Hematopoietic multipotent progenitor cell treated with erythropoietin and hydrocortisone succinate and interleukin-3 and kit ligand, for 17 days (in vitro differentiated cells): ENCODE measurements at regions not wholly inside any gene's neighbourhood (a gene's known extent, or its start where the extent isn't known, plus 50 kb on each side); places are given as distances from the start of the nearest gene placed in this dataset.

Experiments used
- DNase-seq: peaks from one replicate; pipeline ENCODE4 v3.0.0-alpha.2; 2015; ENCODE audit warnings: low spot score

- no peak for DNase-seq
Measured at GRCh38 chr2:151032741-151033191, 228.9 kb downstream of the RBM43 start.

GRCh38 chr2:151030663-151031230 is 230.9 kb downstream of the RBM43 start:
- DNase-seq: no peak

GRCh38 chr2:151029406-151030157 is 232.1 kb downstream of the RBM43 start:
- no peak for DNase-seq

- DNase-seq: no peak
Measured at GRCh38 chr2:151028691-151029176, 232.9 kb downstream of the RBM43 start.

- DNase-seq: no peak
Measured at GRCh38 chr2:151027151-151027550, 234.5 kb downstream of the RBM43 start.

GRCh38 chr2:151025816-151026215 is 235.8 kb downstream of the RBM43 start:
- no peak for DNase-seq

- no peak for DNase-seq
Measured at GRCh38 chr2:151024696-151025251, 236.9 kb downstream of the RBM43 start.

GRCh38 chr2:151021747-151022452 is 239.8 kb downstream of the RBM43 start:
- DNase-seq: no peak

- DNase-seq: no peak
Measured at GRCh38 chr2:151020411-151020810, 241.3 kb downstream of the RBM43 start.

GRCh38 chr2:151009437-151010175 is 252.1 kb downstream of the RBM43 start:
- no peak for DNase-seq

- DNase-seq: no peak
Measured at GRCh38 chr2:151007365-151007764, 254.3 kb downstream of the RBM43 start.

- no peak for DNase-seq
Measured at GRCh38 chr2:151002959-151003600, 258.6 kb downstream of the RBM43 start.

- no peak for DNase-seq
Measured at GRCh38 chr2:150997702-150998440, 263.8 kb downstream of the RBM43 start.

GRCh38 chr2:150997066-150997465 is 264.6 kb downstream of the RBM43 start:
- DNase-seq: no peak

- no peak for DNase-seq
Measured at GRCh38 chr2:150994076-150994475, 267.6 kb downstream of the RBM43 start.

- no peak for DNase-seq
Measured at GRCh38 chr2:150989969-150990368, 271.7 kb downstream of the RBM43 start.

GRCh38 chr2:150985741-150986140 is 275.9 kb downstream of the RBM43 start:
- DNase-seq: no peak

GRCh38 chr2:150983314-150983897 is 278.3 kb downstream of the RBM43 start:
- DNase-seq: no peak

GRCh38 chr2:150981826-150982225 is 279.8 kb downstream of the RBM43 start:
- DNase-seq: no peak

- DNase-seq: no peak
Measured at GRCh38 chr2:150978053-150978452, 283.6 kb downstream of the RBM43 start.
